A549 (cell line): ENCODE measurements at regions not wholly inside any gene's neighbourhood (a gene's known extent, or its start where the extent isn't known, plus 50 kb on each side); places are given as distances from the start of the nearest gene placed in this dataset.

ENCODE experiments used
- ATAC-seq, 2 experiments: fragments of 200-7000 bp in 1 of 2; fragments of >200 bp in 1 of 2; cut with Nextera tagmentation in 1 of 2; cut with Tn5 transposase in 1 of 2; 3 replicates each; pipeline versions ENCODE4 v1.8.0 to v1.9.1; 2018 to 2020; ENCODE audit warnings: mild to moderate bottlenecking in 1 of 2, moderate library complexity in 1 of 2
- CTCF ChIA-PET: fragments of 300-600 bp; sonication (Branson Sonifier 250); formaldehyde crosslinking; extraction: SDS; loops from one replicate; lab custom pipeline; 2021; ENCODE audit warnings: antibody characterized with exemption, inconsistent platforms; lab: Yijun Ruan, JAX
- POLR2A ChIA-PET: fragments of 350-600 bp; formaldehyde crosslinking; extraction: SDS; loops from one replicate; lab custom pipeline; 2021; ENCODE audit warnings: antibody characterized with exemption, inconsistent platforms; lab: Yijun Ruan, JAX
- DNase-seq, 2 experiments: peaks; one replicate each; pipeline versions ENCODE4 v3.0.0 to v3.0.0-alpha.2; 2011 to 2016; ENCODE audit warnings: low read depth in 1 of 2, low spot score in 1 of 2
- FAIRE-seq: peaks from 2 replicates; lab custom pipeline; 2011; peaks lifted over from hg19 to GRCh38; lab: Jason Lieb, UNC
- H3K27ac ChIP-seq, 2 experiments: fragments of >200 bp; sonication (Bioruptor Twin); formaldehyde crosslinking; 3 replicates each; pipeline ENCODE4 v1.5.1; 2016 to 2017
- H3K4me1 ChIP-seq: fragments of >200 bp; sonication (Bioruptor Twin); formaldehyde crosslinking; 3 replicates; pipeline ENCODE4 v1.6.1; 2016
- H3K4me2 ChIP-seq: fragments of >200 bp; sonication (Bioruptor Twin); formaldehyde crosslinking; 3 replicates; pipeline ENCODE4 v1.6.1; 2016
- H3K4me3 ChIP-seq: fragments of >200 bp; sonication (Bioruptor Twin); formaldehyde crosslinking; 3 replicates; pipeline ENCODE4 v1.5.1; 2016
- H3K9me3 ChIP-seq: fragments of >200 bp; sonication (Bioruptor Twin); formaldehyde crosslinking; 3 replicates; pipeline ENCODE4 v1.6.1; 2016
- BHLHE40 ChIP-seq: IDR thresholded peaks from 2 replicates; pipeline ENCODE4 v1.6.1; 2012; ENCODE audit warnings: low read depth, low read length, inconsistent platforms
- CEBPB ChIP-seq, 2 experiments: fragments of >200 bp in 1 of 2; sonication (Bioruptor Twin) in 1 of 2; formaldehyde crosslinking in 1 of 2; IDR thresholded peaks; 2 replicates each; pipeline ENCODE4 v1.6.1; 2012 to 2016
- CHD2 ChIP-seq: fragments of 150-350 bp; IDR thresholded peaks from 2 replicates; pipeline ENCODE4 v1.6.1; 2014; ENCODE audit warnings: low read length; ENCODE audit not compliant: partially characterized antibody
- CHD4 ChIP-seq: fragments of 200-600 bp; sonication (generic); IDR thresholded peaks from 2 replicates; pipeline ENCODE4 v1.6.1; 2016; ENCODE audit warnings: antibody characterized with exemption, mild to moderate bottlenecking, borderline replicate concordance
- CTCF ChIP-seq: fragments of >200 bp; sonication (Bioruptor Twin); formaldehyde crosslinking; IDR thresholded peaks from 3 replicates; pipeline ENCODE4 v1.5.1; 2016
- E2F6 ChIP-seq: IDR thresholded peaks from 2 replicates; pipeline ENCODE4 v1.6.1; 2012; ENCODE audit warnings: low read depth, borderline replicate concordance
- EP300 ChIP-seq, 2 experiments: fragments of >200 bp; sonication (Bioruptor Twin); formaldehyde crosslinking; IDR thresholded peaks; 2 replicates in 1 of 2; 3 replicates in 1 of 2; pipeline ENCODE4 v1.6.1; 2016 to 2017
- ESRRA ChIP-seq: fragments of 150-350 bp; IDR thresholded peaks from 2 replicates; pipeline ENCODE4 v1.6.1; 2014; ENCODE audit warnings: mild to moderate bottlenecking, low read length, borderline replicate concordance
- FOSB ChIP-seq: fragments of 250-450 bp; sonication (Bioruptor Pico); IDR thresholded peaks from 2 replicates; pipeline ENCODE4 v1.5.0; 2020; ENCODE audit warnings: mild to moderate bottlenecking, moderate library complexity
- FOXS1 ChIP-seq: fragments of 250-450 bp; sonication (Bioruptor Pico); IDR thresholded peaks from 2 replicates; pipeline ENCODE4 v1.5.0; 2020; ENCODE audit warnings: mild to moderate bottlenecking, moderate library complexity
- HES2 ChIP-seq: fragments of >200 bp; sonication (Bioruptor Twin); formaldehyde crosslinking; IDR thresholded peaks from 2 replicates; pipeline ENCODE4 v1.6.1; 2016
- HOXA7 ChIP-seq: fragments of 250-450 bp; sonication (Bioruptor Pico); IDR thresholded peaks from 2 replicates; pipeline ENCODE4 v1.5.0; 2020; ENCODE audit warnings: mild to moderate bottlenecking, moderate library complexity
- HOXB5 ChIP-seq: fragments of 250-450 bp; sonication (Bioruptor Pico); IDR thresholded peaks from 2 replicates; pipeline ENCODE4 v1.5.0; 2020; ENCODE audit warnings: mild to moderate bottlenecking, moderate library complexity
- JUN ChIP-seq, 2 experiments: fragments of >200 bp; sonication (Bioruptor Twin); formaldehyde crosslinking; IDR thresholded peaks; 2 replicates in 1 of 2; 3 replicates in 1 of 2; pipeline ENCODE4 v1.6.1; 2016 to 2017
- KDM1A ChIP-seq: fragments of 200-600 bp; sonication (generic); IDR thresholded peaks from 2 replicates; pipeline ENCODE4 v1.6.1; 2016; ENCODE audit warnings: low read depth, mild to moderate bottlenecking
- MAFK ChIP-seq: fragments of 450-650 bp; IDR thresholded peaks from 2 replicates; pipeline ENCODE4 v1.6.1; 2014; ENCODE audit not compliant: partially characterized antibody
- NPAS2 ChIP-seq: fragments of 250-450 bp; sonication (Bioruptor Pico); IDR thresholded peaks from 2 replicates; pipeline ENCODE4 v1.8.0; 2022; ENCODE audit warnings: mild to moderate bottlenecking, moderate library complexity, borderline replicate concordance
- PHF8 ChIP-seq: fragments of 200-600 bp; sonication (generic); IDR thresholded peaks from 2 replicates; pipeline ENCODE4 v1.6.1; 2016; ENCODE audit warnings: low read depth, mild to moderate bottlenecking, antibody characterized with exemption, moderate library complexity, borderline replicate concordance
- POLR2A ChIP-seq: IDR thresholded peaks from 2 replicates; pipeline ENCODE4 v1.6.1; 2012; ENCODE audit warnings: mild to moderate bottlenecking, low read length
- POLR2AphosphoS2 ChIP-seq: conservative IDR thresholded peaks from 2 replicates; pipeline ENCODE4 v1.6.1; 2012; ENCODE audit warnings: low read length, improper control_type of control experiment, inconsistent platforms
- RAD21 ChIP-seq, 2 experiments: fragments of >200 bp in 1 of 2; sonication (Bioruptor Twin) in 1 of 2; formaldehyde crosslinking in 1 of 2; IDR thresholded peaks in 1 of 2; conservative IDR thresholded peaks in 1 of 2; 2 replicates in 1 of 2; 3 replicates in 1 of 2; pipeline ENCODE4 v1.6.1; 2012 to 2018; ENCODE audit warnings: inconsistent platforms in 1 of 2
- REST ChIP-seq: fragments of 200-600 bp; sonication (generic); IDR thresholded peaks from 2 replicates; pipeline ENCODE4 v1.6.1; 2016; ENCODE audit warnings: antibody characterized with exemption, mild to moderate bottlenecking, moderate library complexity
- RFX5 ChIP-seq: fragments of 450-650 bp; IDR thresholded peaks from 2 replicates; pipeline ENCODE4 v1.7.1; 2014; ENCODE audit warnings: antibody characterized with exemption, mild to moderate bottlenecking, moderate library complexity
- ZFP36 ChIP-seq: fragments of 450-650 bp; IDR thresholded peaks from 2 replicates; pipeline ENCODE4 v1.6.1; 2014; ENCODE audit warnings: borderline replicate concordance; ENCODE audit not compliant: partially characterized antibody
- WGBS: methylation state at CpG from one replicate; pipeline ENCODE4 v1.1.6; 2017; ENCODE audit errors: missing lambda C conversion rate; 5-methylcytosine and 5-hydroxymethylcytosine counted together

- no peak overlapping the region for H3K27ac ChIP-seq
- POLR2A ChIA-PET = no interaction called here
- no peak overlapping the region for H3K4me3 ChIP-seq
- H3K4me1 ChIP-seq = no peaks in the 10 kb centered on the region
- no peaks in the 10 kb centered on the region; the same call in 2 of the 3 replicates for H3K9me3 ChIP-seq
- H3K4me2 ChIP-seq = no peak overlapping the region
- CTCF ChIA-PET = no interaction called here
- DNase-seq = no peak
- TF ChIP-seq POLR2AphosphoS2 (no peak), E2F6 (no peak), MAFK (no peak), RFX5 (no peak), KDM1A (no peak), CEBPB (IDR thresholded peaks at IDR 0.05) (no peak), NPAS2 (no peak), ZFP36 (no peak)
- no peak for FAIRE-seq
- no peak for ATAC-seq
These were observed 401.9 kb upstream of the ROBO2 start for GRCh38 chr3:76638006-76638405.

- H3K9me3 ChIP-seq = no peaks in the 10 kb centered on the region
- no peaks in the 10 kb centered on the region for H3K4me1 ChIP-seq
- no peak overlapping the region for H3K27ac ChIP-seq
- no peak overlapping the region for H3K4me3 ChIP-seq
- ChIA-PET POLR2A (no interaction called here), CTCF (no interaction called here)
- no peak overlapping the region for H3K4me2 ChIP-seq
- DNase-seq = no peak
- FAIRE-seq = no peak
- TF ChIP-seq CHD2 = no peak
- no peak for TF ChIP-seq HES2
- TF ChIP-seq E2F6 = no peak
- TF ChIP-seq FOXS1 (CRISPR knock-in tag) = no peak
- no peak for TF ChIP-seq CEBPB (IDR thresholded peaks at IDR 0.05)
- no peak for TF ChIP-seq CHD4
- TF ChIP-seq NPAS2 = no peak
- TF ChIP-seq BHLHE40 = no peak
- TF ChIP-seq, all 56 proteins: peak for 0
- no peak for ATAC-seq
These were observed 396.1 kb upstream of the ROBO2 start for GRCh38 chr3:76643623-76644304.

GRCh38 chr3:76644305-76644675, 395.6 kb upstream of the ROBO2 start:
- no peaks in the 10 kb centered on the region for H3K9me3 ChIP-seq
- WGBS = 0% methylated on average over 4 of the region's 4 CpGs
- ChIA-PET POLR2A (no interaction called here), CTCF (no interaction called here)
- no peak overlapping the region for H3K4me2 ChIP-seq
- DNase-seq (no peak), ATAC-seq (no peak), FAIRE-seq (no peak)
- TF ChIP-seq ESRRA (no peak), RAD21 (conservative IDR thresholded peaks at IDR 0.05 in 1 of 2, IDR thresholded peaks at IDR 0.05 in 1 of 2) (no peak), PHF8 (no peak), HOXA7 (no peak), HOXB5 (CRISPR knock-in tag) (no peak), HES2 (no peak), CHD2 (no peak)
- H3K4me1 ChIP-seq = no peaks in the 10 kb centered on the region
- no peak overlapping the region for H3K27ac ChIP-seq
- H3K4me3 ChIP-seq = no peak overlapping the region

GRCh38 chr3:76645724-76646123, 394.2 kb upstream of the ROBO2 start:
- Histone ChIP-seq H3K27ac (no peak overlapping the region), H3K9me3 (no peaks in the 10 kb centered on the region), H3K4me2 (no peak overlapping the region), H3K4me1 (no peaks in the 10 kb centered on the region), H3K4me3 (no peak overlapping the region)
- ATAC-seq (no peak), DNase-seq (no peak), FAIRE-seq (no peak)
- ChIA-PET CTCF (interaction anchor here (0.5 kb wide), 1 partner anchor 154 kb away, joined by 4 read pairs; no protein-coding TSS in a partner anchor), POLR2A (no interaction called here)
- WGBS = 2% methylated on average over 2 of the region's 2 CpGs
- no peak for TF ChIP-seq REST
- TF ChIP-seq POLR2A = no peak
- TF ChIP-seq FOSB (CRISPR knock-in tag) = no peak
- no peak for TF ChIP-seq MAFK
- no peak for TF ChIP-seq EP300 (IDR thresholded peaks at IDR 0.05)
- no peak for TF ChIP-seq CTCF
- no peak for TF ChIP-seq JUN (IDR thresholded peaks at IDR 0.05)
